GM23248 (cell line): ENCODE measurements at regions not wholly inside any gene's neighbourhood (a gene's known extent, or its start where the extent isn't known, plus 50 kb on each side); places are given as distances from the start of the nearest gene placed in this dataset.

Source experiments
- DNase-seq: peaks from one replicate; pipeline ENCODE4 v3.0.0-alpha.2; 2015
- H2AFZ ChIP-seq: fragments of 200-600 bp; sonication (generic); 2 replicates; pipeline ENCODE4 v1.6.1; 2016; ENCODE audit warnings: antibody characterized with exemption
- H3F3A ChIP-seq: fragments of 200-600 bp; sonication (generic); 2 replicates; pipeline ENCODE4 v1.6.1; 2016; ENCODE audit warnings: mild to moderate bottlenecking, antibody characterized with exemption, mixed run types; ENCODE audit not compliant: insufficient read depth
- H3K27ac ChIP-seq: fragments of 200-600 bp; sonication (generic); 2 replicates; pipeline ENCODE4 v1.5.1; 2016; ENCODE audit warnings: mild to moderate bottlenecking
- H3K27me3 ChIP-seq: fragments of 200-600 bp; sonication (generic); replicated peaks from 2 replicates; pipeline ENCODE4 v1.6.1; 2016; ENCODE audit warnings: mild to moderate bottlenecking; ENCODE audit not compliant: insufficient read depth
- H3K36me3 ChIP-seq: fragments of 200-600 bp; sonication (generic); 2 replicates; pipeline ENCODE4 v1.6.1; 2016; ENCODE audit warnings: low read depth, mild to moderate bottlenecking
- H3K4me1 ChIP-seq: fragments of 200-600 bp; sonication (generic); 2 replicates; pipeline ENCODE4 v1.6.1; 2016; ENCODE audit warnings: mild to moderate bottlenecking; ENCODE audit not compliant: insufficient read depth
- H3K4me2 ChIP-seq: fragments of 200-600 bp; sonication (generic); one replicate; pipeline ENCODE4 v1.6.1; 2016; ENCODE audit warnings: mild to moderate bottlenecking; ENCODE audit not compliant: unreplicated experiment
- H3K4me3 ChIP-seq: fragments of 200-600 bp; sonication (generic); 2 replicates; pipeline ENCODE4 v1.5.1; 2016; ENCODE audit warnings: mild to moderate bottlenecking
- H3K79me2 ChIP-seq: fragments of 200-600 bp; sonication (generic); 2 replicates; pipeline ENCODE4 v1.6.1; 2016; ENCODE audit warnings: mild to moderate bottlenecking; ENCODE audit not compliant: insufficient read depth
- H3K9ac ChIP-seq: fragments of 200-600 bp; sonication (generic); 2 replicates; pipeline ENCODE4 v1.6.1; 2016; ENCODE audit warnings: mild to moderate bottlenecking
- H3K9me2 ChIP-seq: fragments of 200-600 bp; sonication (generic); 2 replicates; pipeline ENCODE4 v1.6.1; 2016; ENCODE audit warnings: mixed run types, mild to moderate bottlenecking, moderate library complexity; ENCODE audit not compliant: insufficient read depth
- H3K9me3 ChIP-seq: fragments of 200-600 bp; sonication (generic); one replicate; pipeline ENCODE4 v1.6.1; 2017; ENCODE audit warnings: low read depth
- H4K20me1 ChIP-seq: fragments of 200-600 bp; sonication (generic); 2 replicates; pipeline ENCODE4 v1.6.0; 2016; ENCODE audit not compliant: insufficient read depth
- EZH2 ChIP-seq: fragments of 200-600 bp; sonication (generic); IDR thresholded peaks from 2 replicates; pipeline ENCODE4 v1.6.1; 2018; ENCODE audit warnings: antibody characterized with exemption, mild to moderate bottlenecking; ENCODE audit not compliant: insufficient read depth, poor library complexity, severe bottlenecking
- EZH2phosphoT487 ChIP-seq: fragments of 200-600 bp; sonication (generic); IDR thresholded peaks from 2 replicates; pipeline ENCODE4 v1.6.1; 2018; ENCODE audit warnings: antibody characterized with exemption, moderate library complexity, mild to moderate bottlenecking, low read depth; ENCODE audit not compliant: insufficient read depth
- WGBS, 2 experiments: methylation state at CpG; one replicate each; pipeline ENCODE4 v1.1.6; 2015 to 2017; ENCODE audit warnings: low lambda C conversion rate in 2 of 2, low coverage in 1 of 2; ENCODE audit errors: missing lambda C conversion rate in 2 of 2; 5-methylcytosine and 5-hydroxymethylcytosine counted together
- in situ Hi-C: fragments of 300-500 bp; cut with MboI; formaldehyde crosslinking; loops from 2 replicates; pipeline ENCODE4 v1.15.0; 2020

DNA sequence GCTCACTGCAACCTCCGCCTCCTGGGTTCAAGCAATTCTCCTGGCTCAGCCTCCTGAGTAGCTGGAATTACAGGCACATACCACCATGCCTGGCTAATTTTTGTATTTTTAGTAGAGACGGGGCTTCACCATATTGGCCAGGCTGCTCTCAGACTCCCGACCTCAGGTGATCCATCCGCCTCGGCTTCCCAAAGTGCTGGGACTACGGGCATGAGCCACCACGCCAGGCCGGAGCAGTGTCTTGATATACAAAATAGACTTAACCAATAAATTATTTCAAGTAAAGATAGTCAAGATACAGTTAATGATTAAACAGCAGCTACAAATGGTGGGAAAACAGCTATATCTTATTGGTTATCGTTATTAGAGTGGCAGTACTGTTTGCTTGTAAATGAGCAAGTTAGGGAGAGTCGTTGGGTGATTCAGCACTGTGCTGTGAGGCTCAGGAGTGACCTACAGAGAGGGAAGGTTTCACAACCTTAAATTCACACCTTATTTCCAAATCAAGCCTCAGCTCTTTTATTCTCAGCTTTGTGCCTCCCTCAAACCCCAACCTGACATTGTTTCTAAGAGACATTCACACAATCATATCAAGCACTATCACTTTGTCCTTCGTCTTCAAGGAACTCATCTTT lies 1128.4 kb upstream of the MAP3K7 start:
- in situ Hi-C loops, result no loop called here
- Histone ChIP-seq H3K4me1 (no peaks in the 10 kb centered on the region), H4K20me1 (no peaks in the 10 kb centered on the region), H3F3A (no peaks in the 10 kb centered on the region), H3K27ac (no peak overlapping the region), H3K79me2 (no peaks in the 10 kb centered on the region), H3K9me2 (no peaks in the 10 kb centered on the region), H3K36me3 (no peaks in the 10 kb centered on the region), H3K27me3 (no peaks in the 10 kb centered on the region), H3K9me3 (no peaks in the 10 kb centered on the region), H3K9ac (no peak overlapping the region), H3K4me3 (no peak overlapping the region), H3K4me2 (no peak overlapping the region), H2AFZ (no peak overlapping the region)
- TF ChIP-seq EZH2phosphoT487 (no peak), EZH2 (no peak)
- 37 to 41% methylated on average over 11 of the region's 11 CpGs for WGBS, 2 experiments
- DNase-seq, result no peak

DNA sequence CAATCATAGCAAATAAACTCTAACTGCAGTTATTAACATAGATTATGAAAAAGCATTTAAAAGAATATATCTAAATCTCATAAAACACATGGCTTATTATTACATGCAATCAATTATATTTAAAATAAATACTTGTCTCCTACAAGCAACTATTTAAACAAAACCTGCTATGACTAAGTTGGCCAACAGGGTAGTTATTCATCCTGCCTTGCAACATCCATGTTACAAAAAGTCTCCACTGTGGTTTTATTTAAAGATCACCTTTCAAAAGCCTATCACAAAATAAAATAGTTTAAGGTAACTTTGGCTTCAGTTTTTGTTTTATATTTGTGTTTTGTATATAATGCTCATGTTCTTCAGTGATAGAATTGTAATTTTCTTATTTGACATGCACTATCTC lies 1127.0 kb upstream of the MAP3K7 start:
- H4K20me1 ChIP-seq, result no peaks in the 10 kb centered on the region
- DNase-seq, result no peak
- TF ChIP-seq EZH2 (no peak), EZH2phosphoT487 (no peak)

DNA sequence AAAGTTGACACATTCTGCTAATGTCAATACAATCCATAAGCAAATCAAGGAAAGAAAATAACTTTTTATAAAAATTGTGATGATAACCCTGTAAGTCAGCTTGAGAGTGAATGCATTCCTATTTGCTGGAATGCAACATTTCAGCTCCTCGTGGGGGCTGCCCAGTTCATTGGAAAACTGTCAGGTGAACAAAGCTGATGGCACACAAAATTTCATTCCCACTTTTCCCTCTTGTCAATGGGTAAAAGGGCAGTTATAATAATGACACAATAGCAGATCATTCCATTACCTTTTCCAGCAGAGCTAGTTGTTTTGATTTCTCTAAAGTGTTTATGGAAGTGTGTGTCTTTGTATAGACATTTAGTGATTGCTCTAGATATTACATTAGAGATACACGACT lies 1124.6 kb upstream of the MAP3K7 start:
- Histone ChIP-seq H3K27ac (no peak overlapping the region), H3K4me1 (no peaks in the 10 kb centered on the region), H3K9ac (no peak overlapping the region), H3K27me3 (no peaks in the 10 kb centered on the region), H3K36me3 (no peaks in the 10 kb centered on the region), H3F3A (no peaks in the 10 kb centered on the region), H3K4me3 (no peak overlapping the region), H4K20me1 (no peaks in the 10 kb centered on the region), H2AFZ (no peak overlapping the region), H3K9me3 (peaks cover 4% of the 10 kb centered on the region), H3K4me2 (no peak overlapping the region), H3K9me2 (no peaks in the 10 kb centered on the region), H3K79me2 (no peaks in the 10 kb centered on the region)
- no peak for DNase-seq
- in situ Hi-C loops, result no loop called here
- no peak for TF ChIP-seq EZH2
- TF ChIP-seq EZH2phosphoT487, result no peak
- 27 to 30% methylated on average over 2 of the region's 2 CpGs for WGBS, 2 experiments

More for the DNA sequence above, 1127.0 kb upstream of the MAP3K7 start:
- Histone ChIP-seq H3K9me2 (no peaks in the 10 kb centered on the region), H3K4me3 (no peak overlapping the region), H3F3A (no peaks in the 10 kb centered on the region), H3K79me2 (no peaks in the 10 kb centered on the region), H3K27ac (no peak overlapping the region), H3K4me2 (no peak overlapping the region), H2AFZ (no peak overlapping the region), H3K27me3 (no peaks in the 10 kb centered on the region), H3K9me3 (no peaks in the 10 kb centered on the region), H3K36me3 (no peaks in the 10 kb centered on the region), H3K4me1 (no peaks in the 10 kb centered on the region), H3K9ac (no peak overlapping the region)
- in situ Hi-C loops, result no loop called here

DNA sequence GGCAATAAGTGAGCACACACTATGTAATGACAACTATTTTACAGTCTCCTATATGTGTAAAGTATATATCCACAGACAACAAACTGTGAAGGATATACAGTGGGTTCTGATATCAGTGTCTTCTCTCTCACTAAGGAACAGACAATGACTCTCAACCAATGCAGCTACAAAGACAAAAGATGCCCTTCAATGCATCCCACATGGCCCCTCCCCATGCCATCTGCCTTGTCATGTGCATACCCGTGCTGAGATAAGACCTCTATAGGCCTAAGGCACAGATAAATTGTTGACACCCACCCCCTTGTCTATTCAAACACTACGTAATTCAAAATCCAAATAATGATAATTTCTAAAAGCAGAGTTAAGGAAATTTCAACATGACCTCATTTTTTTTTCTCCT lies 1123.5 kb upstream of the MAP3K7 start:
- H3K27ac ChIP-seq, result no peak overlapping the region
- H3K4me3 ChIP-seq, result no peak overlapping the region
- no peaks in the 10 kb centered on the region for H3K79me2 ChIP-seq
- no peak overlapping the region for H2AFZ ChIP-seq
- no peaks in the 10 kb centered on the region for H3K27me3 ChIP-seq
- H3K4me1 ChIP-seq, result no peaks in the 10 kb centered on the region
- H4K20me1 ChIP-seq, result no peaks in the 10 kb centered on the region
- DNase-seq, result no peak
- H3K9ac ChIP-seq, result no peak overlapping the region
- peaks cover 4% of the 10 kb centered on the region for H3K9me3 ChIP-seq
- in situ Hi-C loops, result no loop called here
- TF ChIP-seq EZH2phosphoT487 (no peak), EZH2 (no peak)
- no peak overlapping the region for H3K4me2 ChIP-seq
- H3K36me3 ChIP-seq, result no peaks in the 10 kb centered on the region
- H3K9me2 ChIP-seq, result no peaks in the 10 kb centered on the region
- H3F3A ChIP-seq, result no peaks in the 10 kb centered on the region
- 13 to 21% methylated on average over 2 of the region's 2 CpGs for WGBS, 2 experiments

DNA sequence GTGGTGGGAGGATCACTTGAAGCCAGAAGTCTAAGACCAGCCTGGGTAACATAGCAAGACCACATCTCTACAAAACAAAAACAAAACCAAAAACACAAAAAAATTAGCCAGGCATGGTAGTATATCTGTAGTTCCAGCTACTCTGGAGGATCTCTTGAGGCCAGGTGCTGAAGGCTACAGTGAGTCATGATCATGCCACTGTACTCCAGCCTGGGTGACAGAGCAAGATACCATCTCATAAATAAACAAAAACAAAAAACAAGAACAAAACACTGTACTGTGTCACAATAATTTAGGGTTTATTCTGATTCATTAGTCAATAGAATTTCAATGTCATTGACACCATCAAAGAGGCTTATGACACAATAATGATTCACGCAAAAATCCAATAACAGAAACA lies 1121.7 kb upstream of the MAP3K7 start:
- Histone ChIP-seq H3K9ac (no peak overlapping the region), H3K36me3 (no peaks in the 10 kb centered on the region), H3K4me3 (no peak overlapping the region), H3K4me1 (no peaks in the 10 kb centered on the region), H3K27me3 (no peaks in the 10 kb centered on the region), H3K27ac (no peak overlapping the region), H4K20me1 (no peaks in the 10 kb centered on the region), H3K79me2 (no peaks in the 10 kb centered on the region), H2AFZ (no peak overlapping the region), H3K4me2 (no peak overlapping the region), H3K9me3 (peaks cover 4% of the 10 kb centered on the region), H3K9me2 (no peaks in the 10 kb centered on the region), H3F3A (no peaks in the 10 kb centered on the region)
- in situ Hi-C loops, result no loop called here
- 47 to 55% methylated on average over 1 of the region's 1 CpG for WGBS, 2 experiments
- TF ChIP-seq EZH2phosphoT487, result no peak
- no peak for TF ChIP-seq EZH2
- no peak for DNase-seq
